H1 (cell line): ENCODE measurements at regions not wholly inside any gene's neighbourhood (a gene's known extent, or its start where the extent isn't known, plus 50 kb on each side); places are given as distances from the start of the nearest gene placed in this dataset.

ENCODE experiments used
- CTCF ChIA-PET: fragments of 300-600 bp; sonication (Branson Sonifier 250); formaldehyde crosslinking; loops from one replicate; lab custom pipeline; 2021; ENCODE audit not compliant: partially characterized antibody; lab: Charles Lee
- POLR2A ChIA-PET: fragments of 300-600 bp; sonication (Branson Sonifier 250); formaldehyde crosslinking; loops from one replicate; lab custom pipeline; 2021; ENCODE audit warnings: inconsistent platforms; ENCODE audit not compliant: partially characterized antibody; lab: Charles Lee
- DNase-seq, 2 experiments: peaks; one replicate each; pipeline versions ENCODE4 v3.0.0 to v3.0.0-alpha.2; 2010 to 2022; ENCODE audit warnings: low spot score in 2 of 2, low read depth in 1 of 2, mixed read lengths in 1 of 2
- FAIRE-seq: peaks from 2 replicates; lab custom pipeline; 2011; peaks lifted over from hg19 to GRCh38; lab: Jason Lieb, UNC
- H2AFZ ChIP-seq: 2 replicates; pipeline ENCODE4 v1.8.1; 2012; ENCODE audit warnings: low read length, inconsistent platforms
- H2AK5ac ChIP-seq: 2 replicates; pipeline ENCODE4 v1.6.1; 2013; ENCODE audit warnings: low read depth, low read length
- H2BK120ac ChIP-seq: replicated peaks from 2 replicates; pipeline ENCODE3; 2013; ENCODE audit warnings: low read depth, low read length, inconsistent platforms
- H2BK12ac ChIP-seq: 2 replicates; pipeline ENCODE4 v1.6.1; 2013; ENCODE audit warnings: low read depth, low read length
- H2BK15ac ChIP-seq: 2 replicates; pipeline ENCODE4 v1.6.1; 2013; ENCODE audit warnings: low read length
- H2BK20ac ChIP-seq: 2 replicates; pipeline ENCODE4 v1.6.1; 2013; ENCODE audit warnings: low read length
- H2BK5ac ChIP-seq: 2 replicates; pipeline ENCODE4 v1.6.1; 2013; ENCODE audit warnings: low read depth, low read length
- H3K14ac ChIP-seq: 2 replicates; pipeline ENCODE4 v1.6.1; 2013; ENCODE audit warnings: inconsistent platforms; ENCODE audit not compliant: insufficient read length
- H3K18ac ChIP-seq: 2 replicates; pipeline ENCODE4 v1.6.1; 2013; ENCODE audit warnings: low read length; ENCODE audit errors: extremely low read depth
- H3K23ac ChIP-seq: 2 replicates; pipeline ENCODE4 v1.6.1; 2013; ENCODE audit warnings: inconsistent platforms; ENCODE audit not compliant: insufficient read length
- H3K23me2 ChIP-seq: 2 replicates; pipeline ENCODE4 v1.6.1; 2013; ENCODE audit warnings: low read depth, low read length
- H3K27ac ChIP-seq: 2 replicates; pipeline ENCODE4 v1.6.1; 2011; ENCODE audit warnings: low read depth, low read length, inconsistent platforms
- H3K27me3 ChIP-seq, 4 experiments: replicated peaks in 1 of 4; 1 replicate in 1 of 4; 2 replicates in 3 of 4; pipeline versions ENCODE4 v1.6.1 to v1.8.1; 2011 to 2013; ENCODE audit warnings: low read length in 3 of 4, mild to moderate bottlenecking in 3 of 4, inconsistent platforms in 2 of 4, mixed read lengths in 2 of 4, moderate library complexity in 1 of 4; ENCODE audit not compliant: control insufficient read depth in 3 of 4, insufficient read depth in 3 of 4; ENCODE audit errors: extremely low read depth in 1 of 4
- H3K36me3 ChIP-seq, 4 experiments: 2 replicates each; pipeline versions ENCODE4 v1.6.1 to v1.8.1; 2011 to 2013; ENCODE audit warnings: mild to moderate bottlenecking in 4 of 4, low read length in 3 of 4, moderate library complexity in 2 of 4, control low read depth in 1 of 4, inconsistent platforms in 1 of 4; ENCODE audit not compliant: insufficient read depth in 4 of 4, control insufficient read depth in 2 of 4
- H3K4ac ChIP-seq: replicated peaks from 2 replicates; pipeline ENCODE3; 2013; ENCODE audit warnings: low read length, low read depth, mixed read lengths, inconsistent platforms; ENCODE audit not compliant: insufficient read length
- H3K4me1 ChIP-seq, 4 experiments: replicated peaks in 1 of 4; 1 replicate in 1 of 4; 2 replicates in 3 of 4; pipeline versions ENCODE4 v1.6.1 to v1.8.1; 2011 to 2013; ENCODE audit warnings: low read length in 3 of 4, inconsistent platforms in 2 of 4, mixed read lengths in 1 of 4; ENCODE audit not compliant: insufficient read depth in 4 of 4, control insufficient read depth in 3 of 4
- H3K4me2 ChIP-seq, 2 experiments: 2 replicates each; pipeline versions ENCODE4 v1.6.1 to v1.8.1; 2011 to 2013; ENCODE audit warnings: low read depth in 2 of 2, low read length in 2 of 2, control low read depth in 1 of 2, inconsistent platforms in 1 of 2, mild to moderate bottlenecking in 1 of 2; ENCODE audit not compliant: insufficient read depth in 1 of 2
- H3K4me3 ChIP-seq, 4 experiments: fragments of 200-600, 300-600 bp in 1 of 4; sonication (generic), shearing (Covaris generic), sonication (Bioruptor Twin) in 1 of 4; 2 replicates each; pipeline versions ENCODE4 v1.5.1 to v1.8.1; 2011 to 2016; ENCODE audit warnings: low read length in 4 of 4, low read depth in 3 of 4, control low read depth in 2 of 4, inconsistent platforms in 2 of 4, mild to moderate bottlenecking in 2 of 4, mixed read lengths in 1 of 4, moderate library complexity in 1 of 4; ENCODE audit not compliant: insufficient read depth in 2 of 4; ENCODE audit errors: extremely low read depth in 1 of 4
- H3K56ac ChIP-seq: replicated peaks from 2 replicates; pipeline ENCODE3; 2013; ENCODE audit warnings: low read depth, mild to moderate bottlenecking, mixed read lengths, low read length, inconsistent platforms; ENCODE audit not compliant: insufficient read length
- H3K79me1 ChIP-seq: 2 replicates; pipeline ENCODE4 v1.6.1; 2013; ENCODE audit warnings: low read depth, low read length, control low read depth
- H3K79me2 ChIP-seq, 2 experiments: 2 replicates each; pipeline versions ENCODE4 v1.6.1 to v1.8.1; 2012 to 2013; ENCODE audit warnings: low read length in 2 of 2, mild to moderate bottlenecking in 2 of 2, inconsistent platforms in 1 of 2; ENCODE audit not compliant: insufficient read depth in 2 of 2, control insufficient read depth in 1 of 2
- H3K9ac ChIP-seq, 4 experiments: replicated peaks in 1 of 4; 1 replicate in 1 of 4; 2 replicates in 3 of 4; pipeline versions ENCODE4 v1.6.1 to v1.8.1; 2011 to 2013; ENCODE audit warnings: low read depth in 3 of 4, low read length in 3 of 4, control low read depth in 2 of 4, mild to moderate bottlenecking in 2 of 4, moderate library complexity in 2 of 4, inconsistent platforms in 1 of 4; ENCODE audit errors: extremely low read depth in 1 of 4
- H3K9me3 ChIP-seq, 2 experiments: 2 replicates each; pipeline versions ENCODE4 v1.6.1 to v1.8.1; 2012 to 2013; ENCODE audit warnings: mild to moderate bottlenecking in 2 of 2, moderate library complexity in 2 of 2, control low read depth in 1 of 2, inconsistent platforms in 1 of 2, low read depth in 1 of 2, low read length in 1 of 2, mixed read lengths in 1 of 2; ENCODE audit not compliant: insufficient read depth in 2 of 2
- H4K20me1 ChIP-seq, 2 experiments: replicated peaks in 1 of 2; 2 replicates each; pipeline versions ENCODE3 to v1.8.1; 2011 to 2013; ENCODE audit warnings: inconsistent platforms in 2 of 2, low read length in 2 of 2, mild to moderate bottlenecking in 1 of 2; ENCODE audit not compliant: insufficient read depth in 2 of 2, control insufficient read depth in 1 of 2
- H4K5ac ChIP-seq: 2 replicates; pipeline ENCODE4 v1.6.1; 2013; ENCODE audit warnings: low read length, low read depth, mixed read lengths, inconsistent platforms; ENCODE audit not compliant: insufficient read length
- H4K8ac ChIP-seq: 2 replicates; pipeline ENCODE4 v1.8.0; 2013; ENCODE audit warnings: mild to moderate bottlenecking, moderate library complexity, low read length, inconsistent platforms; ENCODE audit not compliant: insufficient read depth; ENCODE audit errors: extremely low read depth
- H4K91ac ChIP-seq: replicated peaks from 2 replicates; pipeline ENCODE3; 2013; ENCODE audit warnings: low read length, mixed read lengths, inconsistent platforms; ENCODE audit not compliant: insufficient read length
- ATF3 ChIP-seq: IDR thresholded peaks from 2 replicates; pipeline ENCODE4 v1.6.1; 2011; ENCODE audit warnings: low read depth, mild to moderate bottlenecking, low read length; ENCODE audit not compliant: insufficient read depth
- RNF2 ChIP-seq: fragments of 200-900, 300-1000 bp; sonication (generic); IDR thresholded peaks from 2 replicates; pipeline ENCODE4 v1.7.1; 2016; ENCODE audit warnings: borderline replicate concordance, low read depth, mild to moderate bottlenecking, antibody characterized with exemption, low read length; ENCODE audit not compliant: poor library complexity, severe bottlenecking; ENCODE audit errors: missing control alignments

GRCh38 chr3:102162251-102162650 is 272.6 kb upstream of the ZPLD1 start:
- Histone ChIP-seq H2BK12ac (no peak overlapping the region), H3K79me2 (no peaks in the 10 kb centered on the region), H3K23me2 (no peaks in the 10 kb centered on the region), H3K27me3 (no peaks in the 10 kb centered on the region), H3K4ac (no peak overlapping the region), H4K91ac (no peak overlapping the region), H2BK120ac (no peak overlapping the region), H3K4me3 (no peak overlapping the region), H3K23ac (no peak overlapping the region), H4K8ac (no peak overlapping the region), H2BK15ac (no peak overlapping the region), H3K27ac (no peak overlapping the region), H2AK5ac (no peak overlapping the region), H3K9ac (no peak overlapping the region), H3K4me2 (no peak overlapping the region), H3K14ac (no peak overlapping the region), H2BK20ac (no peak overlapping the region), H3K18ac (no peak overlapping the region), H3K4me1 (no peaks in the 10 kb centered on the region), H3K79me1 (no peaks in the 10 kb centered on the region), H3K9me3 (no peaks in the 10 kb centered on the region), H4K20me1 (no peaks in the 10 kb centered on the region), H2BK5ac (no peak overlapping the region), H3K36me3 (no peaks in the 10 kb centered on the region), H3K56ac (no peak overlapping the region), H2AFZ (no peak overlapping the region), H4K5ac (no peak overlapping the region)
- CTCF ChIA-PET, result interaction anchor here (0.6 to 0.9 kb wide), 3 partner anchors 13 to 434 kb away, joined by 3 read pairs; no protein-coding TSS in a partner anchor
- POLR2A ChIA-PET, result no interaction called here
- DNase-seq (no peak), FAIRE-seq (no peak)
- TF ChIP-seq ATF3 (no peak), RNF2 (no peak)
